ENCODE measurements at regions not wholly inside any gene's neighbourhood (a gene's known extent, or its start where the extent isn't known, plus 50 kb on each side); places are given as distances from the start of the nearest gene placed in this dataset.

DNA sequence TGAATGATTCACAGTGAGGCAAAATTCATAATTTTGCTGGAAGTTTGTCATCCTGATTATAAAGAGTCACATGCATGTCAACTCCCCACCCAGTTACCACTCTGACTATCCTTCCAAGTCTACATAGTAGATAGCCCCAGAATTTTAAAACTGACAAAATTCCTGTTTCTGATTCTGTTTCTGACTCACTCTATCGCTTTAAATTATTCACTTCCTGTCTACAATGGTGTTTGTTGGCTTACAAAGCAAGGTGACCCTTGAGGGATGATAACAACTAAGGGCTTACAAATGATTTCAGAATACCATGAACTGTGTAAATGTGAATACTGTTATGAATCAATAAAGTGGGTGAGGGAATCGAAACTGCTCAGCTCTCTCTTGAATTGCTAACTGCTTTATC, 98.7 kb upstream of the KL start:
- Histone ChIP-seq H3K4me3 (ENCODE audit: low read depth, low read length) (no peak overlapping the region), H3K27ac (no peak overlapping the region), H3K9me3 (ENCODE audit: severe bottlenecking) (no peaks in the 10 kb centered on the region), H3K36me3 (no peaks in the 10 kb centered on the region), H3K27me3 (ENCODE audit: insufficient read depth, low read depth, severe bottlenecking) (no peaks in the 10 kb centered on the region)
- TF ChIP-seq, protein P1, sequence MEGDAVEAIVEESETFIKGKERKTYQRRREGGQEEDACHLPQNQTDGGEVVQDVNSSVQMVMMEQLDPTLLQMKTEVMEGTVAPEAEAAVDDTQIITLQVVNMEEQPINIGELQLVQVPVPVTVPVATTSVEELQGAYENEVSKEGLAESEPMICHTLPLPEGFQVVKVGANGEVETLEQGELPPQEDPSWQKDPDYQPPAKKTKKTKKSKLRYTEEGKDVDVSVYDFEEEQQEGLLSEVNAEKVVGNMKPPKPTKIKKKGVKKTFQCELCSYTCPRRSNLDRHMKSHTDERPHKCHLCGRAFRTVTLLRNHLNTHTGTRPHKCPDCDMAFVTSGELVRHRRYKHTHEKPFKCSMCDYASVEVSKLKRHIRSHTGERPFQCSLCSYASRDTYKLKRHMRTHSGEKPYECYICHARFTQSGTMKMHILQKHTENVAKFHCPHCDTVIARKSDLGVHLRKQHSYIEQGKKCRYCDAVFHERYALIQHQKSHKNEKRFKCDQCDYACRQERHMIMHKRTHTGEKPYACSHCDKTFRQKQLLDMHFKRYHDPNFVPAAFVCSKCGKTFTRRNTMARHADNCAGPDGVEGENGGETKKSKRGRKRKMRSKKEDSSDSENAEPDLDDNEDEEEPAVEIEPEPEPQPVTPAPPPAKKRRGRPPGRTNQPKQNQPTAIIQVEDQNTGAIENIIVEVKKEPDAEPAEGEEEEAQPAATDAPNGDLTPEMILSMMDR (IDR thresholded peaks at IDR 0.05; ENCODE audit: low read depth, low read length): no peak
- DNase-seq: no peak

DNA sequence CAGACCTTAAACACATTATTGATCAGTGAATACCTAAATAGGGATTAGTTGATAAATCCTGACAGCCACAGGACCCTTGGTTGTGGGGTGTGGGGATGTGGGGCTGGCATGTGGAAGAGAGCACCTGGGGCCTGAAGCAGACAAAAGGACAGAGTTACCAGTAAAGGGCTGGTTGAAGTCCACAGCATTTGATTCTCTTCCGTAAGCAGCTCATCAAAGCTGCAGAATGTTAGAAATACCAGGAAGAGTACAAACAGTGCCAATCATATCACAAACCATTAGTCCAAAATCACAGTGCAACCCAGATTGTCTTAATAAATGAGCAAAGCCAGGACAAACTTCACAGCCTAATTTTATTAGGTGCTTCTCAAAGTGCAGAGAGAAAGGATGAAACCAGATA, 92.5 kb upstream of the KL start:
- H3K27me3 ChIP-seq (ENCODE audit: insufficient read depth, low read depth, severe bottlenecking): no peaks in the 10 kb centered on the region
- no peak overlapping the region for H3K27ac ChIP-seq
- TF ChIP-seq, protein P1 (IDR thresholded peaks at IDR 0.05; ENCODE audit: low read depth, low read length): no peak
- H3K36me3 ChIP-seq: no peaks in the 10 kb centered on the region
- no peak overlapping the region for H3K4me3 ChIP-seq (ENCODE audit: low read depth, low read length)
- no peaks in the 10 kb centered on the region for H3K9me3 ChIP-seq (ENCODE audit: severe bottlenecking)
- no peak for DNase-seq

DNA sequence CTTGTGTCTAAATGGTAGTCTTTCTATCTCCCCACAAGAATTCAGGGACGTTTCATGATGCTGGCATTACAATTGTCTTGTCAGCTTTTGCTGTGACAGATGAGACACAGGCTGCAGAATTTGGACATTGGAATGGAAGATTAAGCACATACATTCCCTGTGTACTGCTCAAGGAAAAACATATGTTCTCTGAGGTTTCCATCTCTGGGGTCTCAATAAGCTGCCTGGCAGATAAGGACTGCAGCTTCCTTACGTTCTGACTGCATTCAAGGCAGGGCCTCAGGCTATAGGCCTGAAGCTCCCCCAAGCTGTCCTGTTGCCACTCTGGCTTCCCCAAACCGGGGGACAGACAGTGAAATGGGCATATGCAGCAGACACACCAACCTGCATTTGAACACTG, 91.3 kb upstream of the KL start:
- H3K27ac ChIP-seq: no peak overlapping the region
- H3K36me3 ChIP-seq: no peaks in the 10 kb centered on the region
- no peaks in the 10 kb centered on the region for H3K9me3 ChIP-seq (ENCODE audit: severe bottlenecking)
- no peak overlapping the region for H3K4me3 ChIP-seq (ENCODE audit: low read depth, low read length)
- no peaks in the 10 kb centered on the region for H3K27me3 ChIP-seq (ENCODE audit: insufficient read depth, low read depth, severe bottlenecking)
- DNase-seq: no peak
- TF ChIP-seq, protein P1 (IDR thresholded peaks at IDR 0.05; ENCODE audit: low read depth, low read length): no peak

DNA sequence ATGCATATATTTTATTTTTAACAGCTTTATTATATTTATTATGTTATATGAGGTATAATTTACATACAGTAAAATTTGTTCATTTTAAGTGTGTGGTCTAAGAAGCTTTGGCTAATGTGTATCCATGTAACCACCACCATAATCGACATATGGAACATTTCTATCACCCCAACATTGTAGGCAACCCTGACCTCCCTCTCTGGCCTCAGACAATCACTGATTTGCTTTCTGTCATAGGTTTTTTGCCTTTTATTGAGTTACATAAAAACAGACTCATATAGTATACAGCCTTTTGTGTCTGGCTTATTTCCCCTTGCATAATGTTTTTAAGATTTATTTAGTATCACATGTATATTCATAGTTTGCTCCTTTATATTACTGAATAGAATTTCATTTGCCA, 90.7 kb upstream of the KL start:
- Histone ChIP-seq H3K36me3 (no peaks in the 10 kb centered on the region), H3K27ac (no peak overlapping the region), H3K27me3 (ENCODE audit: insufficient read depth, low read depth, severe bottlenecking) (no peaks in the 10 kb centered on the region), H3K4me3 (ENCODE audit: low read depth, low read length) (no peak overlapping the region), H3K9me3 (ENCODE audit: severe bottlenecking) (no peaks in the 10 kb centered on the region)
- no peak for DNase-seq
- TF ChIP-seq, protein P1 (IDR thresholded peaks at IDR 0.05; ENCODE audit: low read depth, low read length): no peak

DNA sequence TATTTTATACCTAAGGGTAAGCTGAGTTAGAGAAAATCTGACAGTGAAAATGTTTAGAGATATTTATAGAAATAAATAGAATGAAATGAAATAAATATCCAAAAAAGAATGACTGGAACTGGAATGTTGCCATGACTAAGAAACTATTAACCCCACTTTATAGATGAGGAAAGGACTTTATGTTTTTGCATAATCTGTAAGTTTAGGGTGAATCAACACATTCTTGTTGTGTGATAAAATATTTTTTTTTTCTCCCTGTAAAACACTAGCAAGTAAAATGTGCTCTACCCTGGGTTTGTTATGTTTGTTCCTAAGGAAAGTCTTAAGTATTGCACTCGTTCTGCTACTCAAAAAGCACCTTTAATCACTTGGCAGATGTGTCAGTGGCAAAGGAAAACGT, 83.8 kb upstream of the KL start:
- Histone ChIP-seq H3K4me3 (ENCODE audit: low read depth, low read length) (no peak overlapping the region), H3K27ac (no peak overlapping the region), H3K36me3 (no peaks in the 10 kb centered on the region), H3K9me3 (ENCODE audit: severe bottlenecking) (no peaks in the 10 kb centered on the region), H3K27me3 (ENCODE audit: insufficient read depth, low read depth, severe bottlenecking) (no peaks in the 10 kb centered on the region)
- TF ChIP-seq, protein P1 (IDR thresholded peaks at IDR 0.05; ENCODE audit: low read depth, low read length): no peak
- DNase-seq: no peak

DNA sequence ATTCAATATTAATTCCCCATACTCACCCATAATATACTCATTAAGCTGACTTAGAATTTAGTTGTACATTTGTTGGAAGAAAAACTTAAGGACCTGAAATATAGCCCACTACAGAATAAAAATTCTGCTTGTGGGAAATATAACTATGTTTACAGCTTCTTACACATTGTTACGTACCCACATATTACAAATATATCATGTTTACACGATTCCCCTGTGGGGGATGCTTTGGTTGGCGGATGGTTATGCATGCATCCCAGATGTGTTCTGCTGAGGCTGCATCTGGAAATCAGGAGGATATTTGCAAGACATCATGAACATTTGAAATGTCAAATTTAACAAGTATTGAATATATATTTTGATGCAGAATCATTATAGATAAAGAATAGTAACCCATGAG, 79.5 kb upstream of the KL start:
- no peak for DNase-seq
- no peaks in the 10 kb centered on the region for H3K27me3 ChIP-seq (ENCODE audit: insufficient read depth, low read depth, severe bottlenecking)
- H3K36me3 ChIP-seq: no peaks in the 10 kb centered on the region
- TF ChIP-seq, protein P1 (IDR thresholded peaks at IDR 0.05; ENCODE audit: low read depth, low read length): no peak
- H3K27ac ChIP-seq: no peak overlapping the region
- no peak overlapping the region for H3K4me3 ChIP-seq (ENCODE audit: low read depth, low read length)
- H3K9me3 ChIP-seq (ENCODE audit: severe bottlenecking): peaks cover 9% of the 10 kb centered on the region

Measured in WERI-Rb-1 (cell line).